ENCODE measurements at regions not wholly inside any gene's neighbourhood (a gene's known extent, or its start where the extent isn't known, plus 50 kb on each side); places are given as distances from the start of the nearest gene placed in this dataset.
"Not testable (repeated sequence)": the region's sequence is repeated elsewhere in the genome, so short reads cannot be mapped to it uniquely, and the experiment has no call there.

GRCh38 chrX:150081076-150081475 lies 142.8 kb upstream of the EOLA2 start:
- H3K36me3 Mint-ChIP-seq = no peaks in the 10 kb centered on the region
- no peaks in the 10 kb centered on the region for H3K9me3 Mint-ChIP-seq
- no peaks in the 10 kb centered on the region for H3K27me3 Mint-ChIP-seq
- DNase-seq = no peak
- no peaks in the 10 kb centered on the region for H3K4me1 Mint-ChIP-seq
- no peak overlapping the region for H3K27ac Mint-ChIP-seq
- H3K4me3 Mint-ChIP-seq = no peak overlapping the region

DNA sequence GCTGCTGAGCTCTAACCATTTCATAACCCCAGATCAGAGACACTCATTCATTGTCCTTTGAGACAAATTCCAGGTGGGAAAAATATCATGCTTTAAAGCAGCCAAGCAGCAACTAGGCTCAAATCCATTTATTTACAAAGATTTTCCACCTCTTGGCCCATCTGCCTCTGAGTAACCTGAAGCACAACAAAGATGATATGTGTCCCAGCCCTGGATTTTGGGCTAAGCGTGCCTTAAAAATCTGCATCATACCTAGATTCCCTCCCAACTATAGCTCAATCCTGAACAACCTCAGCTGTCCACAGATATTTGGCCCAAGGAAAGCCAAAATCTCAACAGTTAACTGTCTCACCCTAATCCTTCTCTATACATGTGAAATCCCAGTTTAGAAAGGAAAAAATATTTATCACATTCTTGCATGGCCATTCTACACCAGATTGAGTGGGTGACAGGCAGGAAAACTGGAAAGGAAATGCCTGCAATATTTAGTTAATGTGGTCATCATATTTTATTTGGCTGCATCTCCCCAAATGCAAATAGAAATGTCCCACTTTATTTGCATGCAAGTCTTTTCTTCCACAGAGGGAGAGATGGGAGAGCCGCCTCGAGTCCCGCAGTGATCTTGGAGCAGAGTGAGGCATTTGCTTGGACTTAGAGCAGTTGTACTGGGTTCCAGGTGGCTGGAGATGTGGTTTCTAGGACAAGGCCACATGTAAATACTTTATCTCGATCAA lies 146.4 kb upstream of the EOLA2 start:
- Mint-ChIP-seq H3K4me3 (no peak overlapping the region), H3K27me3 (no peaks in the 10 kb centered on the region), H3K4me1 (no peaks in the 10 kb centered on the region), H3K27ac (no peak overlapping the region), H3K36me3 (no peaks in the 10 kb centered on the region), H3K9me3 (no peaks in the 10 kb centered on the region)
- DNase-seq = no peak

GRCh38 chrX:150085881-150086280 lies 147.6 kb upstream of the EOLA2 start:
- no peaks in the 10 kb centered on the region for H3K27me3 Mint-ChIP-seq
- H3K4me1 Mint-ChIP-seq = no peaks in the 10 kb centered on the region
- no peaks in the 10 kb centered on the region for H3K36me3 Mint-ChIP-seq
- H3K4me3 Mint-ChIP-seq = no peak overlapping the region
- no peak for DNase-seq
- no peaks in the 10 kb centered on the region for H3K9me3 Mint-ChIP-seq
- no peak overlapping the region for H3K27ac Mint-ChIP-seq

GRCh38 chrX:150086371-150086770 lies 148.1 kb upstream of the EOLA2 start:
- H3K4me3 Mint-ChIP-seq = no peak overlapping the region
- no peak overlapping the region for H3K27ac Mint-ChIP-seq
- H3K36me3 Mint-ChIP-seq = no peaks in the 10 kb centered on the region
- H3K4me1 Mint-ChIP-seq = no peaks in the 10 kb centered on the region
- H3K9me3 Mint-ChIP-seq = no peaks in the 10 kb centered on the region
- DNase-seq = no peak
- no peaks in the 10 kb centered on the region for H3K27me3 Mint-ChIP-seq

DNA sequence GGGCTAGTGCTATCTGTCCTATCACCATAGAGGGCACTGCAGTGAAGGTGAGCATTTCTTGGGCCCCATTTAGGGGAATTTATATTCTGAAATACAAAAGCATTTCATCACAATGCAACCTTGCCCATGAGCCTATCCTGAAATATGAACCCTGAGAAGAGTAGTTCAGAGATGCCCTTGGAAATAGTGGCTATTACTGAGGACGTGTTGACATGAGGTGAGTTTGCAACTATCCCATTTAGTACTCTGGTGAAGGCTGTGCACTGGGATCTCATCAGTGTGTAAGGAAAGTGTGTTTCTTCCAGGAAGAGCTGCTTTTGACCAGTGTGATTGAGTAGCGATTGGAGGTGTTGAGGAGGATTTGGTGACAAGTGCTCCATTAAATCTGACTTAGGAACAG lies 149.3 kb upstream of the EOLA2 start:
- no peak overlapping the region for H3K27ac Mint-ChIP-seq
- H3K4me3 Mint-ChIP-seq = no peak overlapping the region
- DNase-seq = no peak
- no peaks in the 10 kb centered on the region for H3K9me3 Mint-ChIP-seq
- H3K36me3 Mint-ChIP-seq = no peaks in the 10 kb centered on the region
- H3K27me3 Mint-ChIP-seq = no peaks in the 10 kb centered on the region
- H3K4me1 Mint-ChIP-seq = no peaks in the 10 kb centered on the region

- Mint-ChIP-seq H3K36me3 (no peaks in the 10 kb centered on the region), H3K9me3 (no peaks in the 10 kb centered on the region), H3K27ac (no peak overlapping the region), H3K4me3 (no peak overlapping the region), H3K4me1 (no peaks in the 10 kb centered on the region), H3K27me3 (no peaks in the 10 kb centered on the region)
- no peak for DNase-seq
Measured at GRCh38 chrX:150088042-150088441, 149.8 kb upstream of the EOLA2 start.

GRCh38 chrX:150088766-150089518 lies 150.7 kb upstream of the EOLA2 start:
- Mint-ChIP-seq H3K4me3 (no peak overlapping the region), H3K36me3 (no peaks in the 10 kb centered on the region), H3K9me3 (no peaks in the 10 kb centered on the region), H3K4me1 (no peaks in the 10 kb centered on the region), H3K27ac (no peak overlapping the region), H3K27me3 (no peaks in the 10 kb centered on the region)
- no peak for DNase-seq

- not testable (repeated sequence) for H3K36me3 Mint-ChIP-seq, H3K27me3 Mint-ChIP-seq, DNase-seq, H3K4me1 Mint-ChIP-seq, H3K9me3 Mint-ChIP-seq, H3K4me3 Mint-ChIP-seq, H3K27ac Mint-ChIP-seq
Measured at GRCh38 chrX:150091300-150091699, 153.0 kb upstream of the EOLA2 start.

DNA sequence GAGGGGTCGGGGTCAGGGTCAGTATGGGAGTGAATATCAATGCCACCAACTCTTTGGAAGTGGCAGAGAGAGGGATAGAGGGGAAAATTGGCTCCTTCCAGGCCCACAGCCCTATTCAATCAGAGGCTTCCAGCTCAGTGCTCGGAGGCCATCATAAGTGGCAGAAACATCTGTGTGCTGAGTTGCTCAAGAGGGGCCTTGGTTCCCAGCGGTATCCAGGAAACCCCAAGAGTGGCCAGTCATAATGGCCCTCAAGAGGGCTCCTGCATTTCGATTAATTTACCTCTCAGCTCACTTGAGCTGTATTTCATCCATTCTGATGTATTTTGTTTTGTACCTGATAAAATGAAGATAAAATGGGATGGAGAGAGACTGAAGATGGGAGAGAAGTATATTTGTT lies 154.3 kb upstream of the EOLA2 start:
- H3K27me3 Mint-ChIP-seq = no peaks in the 10 kb centered on the region
- DNase-seq = no peak

GRCh38 chrX:150094375-150094774 lies 156.1 kb upstream of the EOLA2 start:
- no peak for DNase-seq
- no peaks in the 10 kb centered on the region for H3K9me3 Mint-ChIP-seq
- no peaks in the 10 kb centered on the region for H3K4me1 Mint-ChIP-seq
- no peak overlapping the region for H3K27ac Mint-ChIP-seq
- H3K27me3 Mint-ChIP-seq = no peaks in the 10 kb centered on the region
- no peak overlapping the region for H3K4me3 Mint-ChIP-seq
- no peaks in the 10 kb centered on the region for H3K36me3 Mint-ChIP-seq

More for the DNA sequence above, 154.3 kb upstream of the EOLA2 start:
- Mint-ChIP-seq H3K4me1 (no peaks in the 10 kb centered on the region), H3K36me3 (no peaks in the 10 kb centered on the region), H3K27ac (no peak overlapping the region), H3K9me3 (no peaks in the 10 kb centered on the region), H3K4me3 (no peak overlapping the region)

DNA sequence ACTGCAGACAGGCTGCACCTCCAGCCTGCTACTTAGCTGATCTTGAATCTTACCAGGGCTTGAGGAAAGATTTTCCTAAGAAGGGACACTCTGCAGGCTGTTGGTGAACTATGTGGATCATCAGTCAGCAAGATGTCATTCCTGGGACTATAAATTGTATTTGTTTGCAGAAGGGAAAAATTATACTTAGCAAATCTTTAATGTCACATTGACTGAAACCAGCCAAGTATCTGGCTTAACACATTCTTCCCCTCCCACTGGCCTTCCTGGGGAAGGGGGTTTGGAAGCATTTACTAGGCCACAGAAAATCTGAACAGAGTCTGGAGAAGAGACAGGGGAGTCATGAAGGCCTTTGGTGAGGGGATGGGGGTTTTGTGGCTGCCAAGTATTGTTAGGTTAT lies 156.7 kb upstream of the EOLA2 start:
- no peak overlapping the region for H3K27ac Mint-ChIP-seq

DNA sequence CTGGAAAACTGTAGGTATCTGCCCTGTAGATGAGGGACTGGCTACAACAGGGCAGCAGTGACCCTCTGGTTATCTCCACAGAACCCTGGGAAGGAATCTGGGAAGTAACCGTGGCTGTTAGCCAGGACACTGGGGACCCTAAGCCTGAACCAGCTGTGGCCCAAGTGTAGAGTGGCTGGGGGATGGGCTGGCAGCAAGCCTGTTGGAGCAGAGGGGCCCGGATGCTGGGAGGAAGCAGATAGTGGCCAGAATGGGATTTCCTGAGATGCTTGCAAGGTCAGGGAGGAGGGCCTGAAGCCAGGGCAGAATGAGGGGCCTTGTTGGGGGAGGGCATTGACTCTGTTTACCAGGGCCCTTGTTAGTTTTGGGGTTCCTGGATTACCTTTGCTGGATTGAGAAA lies 161.0 kb upstream of the EOLA2 start:
- Mint-ChIP-seq H3K4me3 (no peak overlapping the region), H3K4me1 (no peaks in the 10 kb centered on the region), H3K27ac (no peak overlapping the region), H3K27me3 (no peaks in the 10 kb centered on the region), H3K9me3 (no peaks in the 10 kb centered on the region), H3K36me3 (no peaks in the 10 kb centered on the region)
- no peak for DNase-seq

More for the DNA sequence above, 156.7 kb upstream of the EOLA2 start:
- Mint-ChIP-seq H3K4me1 (no peaks in the 10 kb centered on the region), H3K9me3 (no peaks in the 10 kb centered on the region), H3K36me3 (no peaks in the 10 kb centered on the region), H3K4me3 (no peak overlapping the region), H3K27me3 (no peaks in the 10 kb centered on the region)
- no peak for DNase-seq

- H3K4me3 Mint-ChIP-seq = no peak overlapping the region
- H3K9me3 Mint-ChIP-seq = no peaks in the 10 kb centered on the region
- no peak for DNase-seq
- H3K27ac Mint-ChIP-seq = no peak overlapping the region
- no peaks in the 10 kb centered on the region for H3K36me3 Mint-ChIP-seq
- H3K27me3 Mint-ChIP-seq = no peaks in the 10 kb centered on the region
- H3K4me1 Mint-ChIP-seq = no peaks in the 10 kb centered on the region
Measured at GRCh38 chrX:150100261-150100660, 162.0 kb upstream of the EOLA2 start.

GRCh38 chrX:150118476-150118875 lies 180.2 kb upstream of the EOLA2 start:
- H3K4me1 Mint-ChIP-seq = no peaks in the 10 kb centered on the region
- H3K27ac Mint-ChIP-seq = no peak overlapping the region
- H3K36me3 Mint-ChIP-seq = no peaks in the 10 kb centered on the region
- H3K27me3 Mint-ChIP-seq = no peaks in the 10 kb centered on the region
- no peaks in the 10 kb centered on the region for H3K9me3 Mint-ChIP-seq
- H3K4me3 Mint-ChIP-seq = no peak overlapping the region
- DNase-seq = no peak

GRCh38 chrX:150119323-150119722 lies 181.0 kb upstream of the EOLA2 start:
- no peak for DNase-seq
- H3K4me3 Mint-ChIP-seq = no peak overlapping the region

GRCh38 chrX:150125045-150125444 lies 186.8 kb upstream of the EOLA2 start:
- not testable (repeated sequence) for H3K27me3 Mint-ChIP-seq, DNase-seq, H3K4me3 Mint-ChIP-seq, H3K4me1 Mint-ChIP-seq, H3K27ac Mint-ChIP-seq, H3K9me3 Mint-ChIP-seq, H3K36me3 Mint-ChIP-seq

More at GRCh38 chrX:150119323-150119722, 181.0 kb upstream of the EOLA2 start:
- no peak overlapping the region for H3K27ac Mint-ChIP-seq
- H3K9me3 Mint-ChIP-seq = no peaks in the 10 kb centered on the region
- peaks cover 7% of the 10 kb centered on the region for H3K27me3 Mint-ChIP-seq
- no peaks in the 10 kb centered on the region for H3K36me3 Mint-ChIP-seq
- H3K4me1 Mint-ChIP-seq = no peaks in the 10 kb centered on the region

All from activated naive CD8-positive, alpha-beta T cell treated with anti-CD3 and anti-CD28 coated beads for 36 hours (primary cell).